ENCODE measurements at regions not wholly inside any gene's neighbourhood (a gene's known extent, or its start where the extent isn't known, plus 50 kb on each side); places are given as distances from the start of the nearest gene placed in this dataset.

- ChIA-PET POLR2A (no interaction called here), CTCF (no interaction called here)
- H3K9me3 Mint-ChIP-seq: peaks cover 7% of the 10 kb centered on the region
- no peaks in the 10 kb centered on the region for H3K36me3 Mint-ChIP-seq (ENCODE audit: low read depth)
- H3K4me1 Mint-ChIP-seq: peaks cover 5% of the 10 kb centered on the region
- intact Hi-C loops (cut with micrococcal nuclease): no loop called here
- ATAC-seq (ENCODE audit: low read depth) (no peak), DNase-seq (no peak)
- H3K27me3 Mint-ChIP-seq: peaks cover 16% of the 10 kb centered on the region
- H3K27ac Mint-ChIP-seq: no peak overlapping the region
- no peak overlapping the region for H3K4me3 Mint-ChIP-seq
- TF ChIP-seq, protein P1, sequence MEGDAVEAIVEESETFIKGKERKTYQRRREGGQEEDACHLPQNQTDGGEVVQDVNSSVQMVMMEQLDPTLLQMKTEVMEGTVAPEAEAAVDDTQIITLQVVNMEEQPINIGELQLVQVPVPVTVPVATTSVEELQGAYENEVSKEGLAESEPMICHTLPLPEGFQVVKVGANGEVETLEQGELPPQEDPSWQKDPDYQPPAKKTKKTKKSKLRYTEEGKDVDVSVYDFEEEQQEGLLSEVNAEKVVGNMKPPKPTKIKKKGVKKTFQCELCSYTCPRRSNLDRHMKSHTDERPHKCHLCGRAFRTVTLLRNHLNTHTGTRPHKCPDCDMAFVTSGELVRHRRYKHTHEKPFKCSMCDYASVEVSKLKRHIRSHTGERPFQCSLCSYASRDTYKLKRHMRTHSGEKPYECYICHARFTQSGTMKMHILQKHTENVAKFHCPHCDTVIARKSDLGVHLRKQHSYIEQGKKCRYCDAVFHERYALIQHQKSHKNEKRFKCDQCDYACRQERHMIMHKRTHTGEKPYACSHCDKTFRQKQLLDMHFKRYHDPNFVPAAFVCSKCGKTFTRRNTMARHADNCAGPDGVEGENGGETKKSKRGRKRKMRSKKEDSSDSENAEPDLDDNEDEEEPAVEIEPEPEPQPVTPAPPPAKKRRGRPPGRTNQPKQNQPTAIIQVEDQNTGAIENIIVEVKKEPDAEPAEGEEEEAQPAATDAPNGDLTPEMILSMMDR (IDR thresholded peaks at IDR 0.05): no peak
These were observed 176.5 kb upstream of the LARGE1 start for GRCh38 chr22:34096770-34097169.

DNA sequence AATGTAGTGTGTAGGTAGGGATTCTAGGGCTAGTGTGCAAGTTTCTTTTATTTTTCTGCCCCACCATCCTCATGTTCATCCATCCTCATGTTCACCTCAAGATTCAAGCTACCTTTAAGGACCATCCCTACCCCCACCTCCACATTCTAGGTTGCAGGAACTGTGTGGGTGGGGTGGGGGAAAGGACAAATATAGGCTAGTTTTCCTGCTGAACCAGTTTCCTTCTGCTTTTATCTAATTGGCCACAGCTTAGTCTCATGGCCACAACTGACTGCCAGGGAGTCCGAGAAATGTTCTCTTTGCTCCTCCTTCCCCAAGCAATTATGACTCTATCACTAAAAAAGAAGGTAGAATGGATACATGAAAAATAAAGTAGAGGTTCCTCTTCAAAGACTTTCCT is 179.0 kb upstream of the LARGE1 start:
- Mint-ChIP-seq H3K27me3 (peaks cover 16% of the 10 kb centered on the region), H3K4me1 (peaks cover 5% of the 10 kb centered on the region), H3K27ac (no peak overlapping the region), H3K4me3 (no peak overlapping the region), H3K9me3 (peaks cover 7% of the 10 kb centered on the region), H3K36me3 (ENCODE audit: low read depth) (no peaks in the 10 kb centered on the region)
- ChIA-PET CTCF (interaction anchor here (1.1 kb wide), 1 partner anchor 12 kb away, joined by 3 read pairs; no protein-coding TSS in a partner anchor), POLR2A (no interaction called here)
- intact Hi-C loops (cut with micrococcal nuclease): no loop called here
- no peak for DNase-seq
- ATAC-seq (ENCODE audit: low read depth): no peak
- TF ChIP-seq, protein P1 (IDR thresholded peaks at IDR 0.05): no peak

DNA sequence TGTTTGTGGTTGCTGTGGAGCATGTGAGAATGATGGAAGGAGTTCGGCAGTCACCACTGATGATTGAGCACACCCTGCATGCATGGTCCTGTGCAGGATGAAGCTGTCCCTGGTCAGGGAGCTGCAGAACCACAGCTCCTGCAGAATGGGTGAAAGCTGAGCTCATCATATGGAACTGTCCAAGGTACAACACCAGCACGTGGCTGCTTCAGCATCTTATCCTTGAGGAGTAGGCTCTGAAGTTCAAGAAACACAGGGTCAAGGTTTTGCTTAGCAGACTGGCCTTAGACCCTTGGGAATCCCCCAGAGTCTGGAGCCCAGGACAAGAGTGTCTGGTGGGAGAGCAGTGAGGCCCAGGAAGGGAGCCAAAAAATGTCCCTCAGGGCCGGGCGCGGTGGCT is 182.4 kb upstream of the LARGE1 start:
- H3K27ac Mint-ChIP-seq: no peak overlapping the region
- peaks cover 5% of the 10 kb centered on the region for H3K4me1 Mint-ChIP-seq
- H3K36me3 Mint-ChIP-seq (ENCODE audit: low read depth): no peaks in the 10 kb centered on the region
- intact Hi-C loops (cut with micrococcal nuclease): no loop called here
- TF ChIP-seq, protein P1 (IDR thresholded peaks at IDR 0.05): no peak
- DNase-seq: no peak
- ATAC-seq (ENCODE audit: low read depth): no peak
- CTCF ChIA-PET: interaction anchor here (1.1 kb wide), 1 partner anchor 180 kb away, joined by 3 read pairs; no protein-coding TSS in a partner anchor
- H3K9me3 Mint-ChIP-seq: peaks cover 5% of the 10 kb centered on the region
- peaks cover 21% of the 10 kb centered on the region for H3K27me3 Mint-ChIP-seq
- POLR2A ChIA-PET: no interaction called here
- no peak overlapping the region for H3K4me3 Mint-ChIP-seq

GRCh38 chr22:34105461-34106062 is 185.3 kb upstream of the LARGE1 start:
- TF ChIP-seq, protein P1 (IDR thresholded peaks at IDR 0.05): no peak
- POLR2A ChIA-PET: no interaction called here
- DNase-seq (peak; percentile 15), ATAC-seq (ENCODE audit: low read depth) (peak; percentile 45)
- Mint-ChIP-seq H3K27ac (no peak overlapping the region), H3K4me1 (no peaks in the 10 kb centered on the region), H3K36me3 (ENCODE audit: low read depth) (no peaks in the 10 kb centered on the region), H3K27me3 (peaks cover 12% of the 10 kb centered on the region), H3K4me3 (no peak overlapping the region), H3K9me3 (no peaks in the 10 kb centered on the region)
- intact Hi-C loops (cut with micrococcal nuclease): loop anchor here (1.0 kb wide), 1 partner anchor 586 kb away; no protein-coding TSS in a partner anchor
- CTCF ChIA-PET: interaction anchor here (0.7 to 2.8 kb wide), 8 partner anchors 21 to 1088 kb away, joined by 3 to 16 read pairs (median 4); no protein-coding TSS in a partner anchor

DNA sequence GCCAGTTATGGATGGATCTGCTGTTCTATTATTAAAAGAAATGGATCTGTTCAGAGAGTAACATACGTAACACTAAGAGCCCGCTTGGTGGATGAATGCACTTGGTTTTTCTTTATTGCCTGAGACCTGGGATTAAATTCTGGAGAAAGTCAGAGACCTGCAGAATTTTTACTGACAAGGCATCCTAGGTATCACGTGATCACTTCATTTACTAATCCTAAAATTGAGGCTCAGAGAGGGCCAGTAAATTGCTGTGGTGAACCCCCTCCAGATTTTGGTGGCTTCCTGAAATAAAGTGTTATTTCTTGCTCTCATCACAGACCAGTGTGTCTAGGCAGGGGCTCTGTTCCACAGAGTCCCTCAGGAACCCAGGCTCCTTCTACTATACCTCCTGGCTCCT is 187.9 kb upstream of the LARGE1 start:
- POLR2A ChIA-PET: no interaction called here
- no peak for ATAC-seq (ENCODE audit: low read depth)
- H3K27ac Mint-ChIP-seq: no peak overlapping the region
- intact Hi-C loops (cut with micrococcal nuclease): no loop called here
- peaks cover 9% of the 10 kb centered on the region for H3K27me3 Mint-ChIP-seq
- no peaks in the 10 kb centered on the region for H3K4me1 Mint-ChIP-seq
- CTCF ChIA-PET: interaction anchor here (4.0 kb wide), 1 partner anchor 807 kb away, joined by 50 read pairs; no protein-coding TSS in a partner anchor
- no peak for DNase-seq
- no peaks in the 10 kb centered on the region for H3K36me3 Mint-ChIP-seq (ENCODE audit: low read depth)
- TF ChIP-seq, protein P1 (IDR thresholded peaks at IDR 0.05): no peak
- no peaks in the 10 kb centered on the region for H3K9me3 Mint-ChIP-seq
- no peak overlapping the region for H3K4me3 Mint-ChIP-seq

Measured in activated B cell treated with CpG ODN at 0.5 μM for 24 hours (primary cell).